ENCODE measurements at regions not wholly inside any gene's neighbourhood (a gene's known extent, or its start where the extent isn't known, plus 50 kb on each side); places are given as distances from the start of the nearest gene placed in this dataset.
"Not testable (repeated sequence)": the region's sequence is repeated elsewhere in the genome, so short reads cannot be mapped to it uniquely, and the experiment has no call there.

- DNase-seq = no peak
Measured at GRCh38 chr12:33514893-33515292, 75.3 kb upstream of the SYT10 start.

DNA sequence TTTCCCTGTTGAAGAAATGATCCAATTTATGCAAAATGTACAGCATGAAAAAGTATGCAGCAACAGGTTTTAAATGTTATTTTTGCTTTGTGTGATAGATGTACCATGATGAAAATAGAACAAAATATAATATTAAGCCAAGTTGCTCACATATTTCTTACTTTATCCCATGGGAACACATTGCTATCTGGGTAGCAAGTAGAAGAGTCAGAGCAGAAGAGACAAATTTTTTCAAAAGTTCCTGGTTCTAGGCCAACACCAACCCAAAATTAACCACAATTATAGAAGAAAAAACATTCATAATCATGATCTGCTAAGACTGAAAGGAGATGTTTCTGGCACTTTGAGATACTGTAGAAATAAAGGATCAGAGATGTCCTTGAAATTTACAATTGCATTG is 79.9 kb upstream of the SYT10 start:
- no peak for DNase-seq

- DNase-seq = not testable (repeated sequence)
Measured at GRCh38 chr12:33520505-33521302, 81.1 kb upstream of the SYT10 start.

DNA sequence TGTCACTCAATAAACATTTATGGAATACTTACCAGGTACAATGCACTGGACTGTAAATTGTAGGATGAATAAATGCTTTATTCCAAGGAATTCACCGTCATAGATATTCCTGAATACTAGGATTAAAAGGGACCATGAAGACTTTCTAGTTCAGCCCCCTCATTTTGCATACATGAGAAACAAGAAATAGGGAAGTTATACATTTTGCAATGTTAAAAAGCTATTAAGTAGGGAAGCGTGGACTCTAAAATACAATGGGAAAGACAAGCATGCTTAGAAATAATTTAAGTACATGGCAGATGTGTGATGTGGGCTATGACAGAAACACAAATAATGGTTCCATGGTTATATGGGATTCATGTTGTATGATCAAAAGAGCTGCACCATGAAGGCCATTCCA is 89.4 kb upstream of the SYT10 start:
- DNase-seq = no peak

GRCh38 chr12:33529810-33530209 is 90.2 kb upstream of the SYT10 start:
- no peak for DNase-seq

DNA sequence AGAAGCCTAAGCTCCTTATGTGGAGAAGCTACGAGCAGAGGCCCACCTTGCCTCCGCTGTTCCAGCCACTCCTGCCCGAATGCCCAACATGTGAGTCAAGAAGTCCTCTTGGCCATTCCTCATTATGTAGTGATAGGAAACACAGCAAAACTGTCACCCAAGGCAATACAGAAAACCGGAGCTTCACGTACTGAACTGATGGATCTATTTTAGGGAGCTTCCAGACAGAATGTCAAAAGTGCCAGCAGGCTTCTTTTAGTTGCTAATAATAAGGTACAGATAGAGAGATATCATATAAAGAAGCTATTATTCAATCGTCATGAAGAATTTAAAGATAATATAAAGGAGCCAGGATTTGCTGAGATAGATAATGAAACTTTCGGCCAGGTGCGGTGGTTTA is 91.6 kb upstream of the SYT10 start:
- DNase-seq = no peak

DNA sequence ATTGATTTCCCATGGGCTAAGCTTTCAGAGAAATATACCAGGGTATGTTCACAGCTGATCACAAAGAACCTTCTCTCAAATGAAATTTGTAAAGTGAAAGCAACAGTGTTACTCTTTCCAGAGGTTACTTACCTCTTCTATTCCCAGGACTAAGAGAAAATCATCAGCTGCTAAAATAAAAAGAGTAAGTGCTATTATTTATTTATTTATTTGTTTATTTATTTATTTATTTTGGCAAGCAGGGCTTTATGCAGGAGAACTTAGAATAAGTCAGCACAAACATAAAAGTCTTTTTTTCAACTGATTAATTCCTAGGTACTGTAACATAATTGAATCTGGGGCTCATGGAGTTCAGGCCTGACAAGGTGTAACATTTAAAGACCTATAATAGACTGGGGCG is 93.9 kb upstream of the SYT10 start:
- no peak for DNase-seq

GRCh38 chr12:33536431-33536830 is 96.8 kb upstream of the SYT10 start:
- no peak for DNase-seq

DNA sequence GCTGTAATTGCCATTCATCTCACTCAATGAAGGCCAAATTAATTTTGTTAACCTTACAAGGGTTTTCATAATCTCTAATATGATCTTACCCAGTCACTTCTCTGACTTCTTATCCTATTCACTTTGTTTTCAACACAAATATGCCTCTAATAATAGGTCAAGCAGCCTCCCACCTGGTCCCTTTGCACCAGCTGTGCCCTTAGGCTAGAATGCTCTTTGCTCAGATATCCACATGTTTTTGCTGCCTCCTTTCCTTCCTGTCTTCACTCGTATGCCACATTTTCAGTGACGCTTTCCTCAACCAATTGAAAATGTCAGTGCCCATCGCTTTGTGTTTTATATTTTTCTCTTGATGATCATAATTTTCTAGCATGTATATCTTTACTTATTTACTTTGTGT is 106.4 kb upstream of the SYT10 start:
- DNase-seq = no peak

- DNase-seq = no peak
Measured at GRCh38 chr12:33547084-33547483, 107.5 kb upstream of the SYT10 start.

DNA sequence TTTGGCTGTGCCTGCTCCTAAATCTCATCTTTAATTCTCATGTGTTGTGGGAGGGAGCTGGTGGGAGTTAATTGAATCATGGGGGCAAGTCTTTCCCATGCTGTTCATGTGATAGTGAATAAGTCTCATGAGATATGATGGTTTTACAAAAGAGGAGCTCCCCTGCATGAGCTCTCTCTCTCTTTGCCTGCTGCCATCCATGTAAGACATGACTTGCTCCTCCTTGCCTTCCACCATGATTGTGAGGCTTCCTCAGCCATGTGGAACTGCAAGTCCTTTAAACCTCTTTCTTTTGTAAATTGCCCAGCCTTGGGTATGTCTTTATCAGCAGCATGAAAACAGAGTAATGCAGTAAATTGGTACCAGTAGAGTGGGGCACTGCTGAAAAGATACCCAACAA is 110.6 kb upstream of the SYT10 start:
- not testable (repeated sequence) for DNase-seq

- DNase-seq = no peak
Measured at GRCh38 chr12:33551006-33551405, 111.4 kb upstream of the SYT10 start.

- DNase-seq = no peak
Measured at GRCh38 chr12:33555128-33555527, 115.5 kb upstream of the SYT10 start.

DNA sequence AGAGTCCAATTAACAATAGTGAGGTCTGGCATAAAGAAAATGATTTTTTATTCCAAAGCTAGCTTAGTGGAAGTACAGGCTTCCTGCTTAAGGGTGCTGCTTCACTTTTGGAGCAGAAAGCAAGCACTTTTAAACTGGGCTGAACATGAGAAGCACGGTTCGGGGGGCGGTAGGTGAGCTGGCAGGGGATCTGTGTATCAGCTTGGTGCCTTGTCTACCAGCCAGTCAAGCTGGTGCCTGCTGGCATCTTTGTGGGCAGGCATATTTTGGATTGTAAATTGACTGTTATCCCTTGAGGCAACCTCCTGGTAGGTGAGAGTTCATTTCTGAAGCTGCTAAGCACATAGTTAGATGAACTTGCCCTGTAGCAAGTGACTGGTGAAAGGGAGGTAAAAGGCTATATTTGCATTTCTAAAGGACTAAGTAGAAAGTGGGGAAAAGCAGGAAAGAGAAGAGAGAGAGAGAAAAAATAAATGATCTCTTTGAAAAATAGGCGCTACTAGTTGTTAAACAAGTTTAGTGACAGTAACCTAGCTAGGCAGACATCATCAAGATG is 121.1 kb upstream of the SYT10 start:
- no peak for DNase-seq

- no peak for DNase-seq
Measured at GRCh38 chr12:33562401-33562800, 122.8 kb upstream of the SYT10 start.

GRCh38 chr12:33566403-33566802 is 126.8 kb upstream of the SYT10 start:
- DNase-seq = no peak

DNA sequence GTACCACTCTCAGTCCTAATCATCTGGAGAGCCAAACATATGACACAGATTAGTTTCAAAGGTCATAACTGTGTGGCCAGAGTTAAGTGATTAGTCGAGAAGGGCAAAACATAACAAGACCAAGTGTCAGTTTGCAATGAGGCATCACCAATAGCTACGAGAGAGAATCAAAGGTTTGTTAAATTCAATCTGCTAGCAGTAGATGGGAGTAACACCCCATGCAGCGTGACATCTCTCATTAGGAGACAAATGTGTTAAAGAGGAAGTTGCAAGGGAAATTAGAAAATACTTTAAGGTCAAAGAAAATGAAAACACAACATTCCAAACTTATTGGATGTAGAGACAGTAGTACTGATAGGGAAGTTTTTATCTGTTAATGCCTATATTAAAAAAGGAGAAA is 135.7 kb upstream of the SYT10 start:
- DNase-seq = no peak

DNA sequence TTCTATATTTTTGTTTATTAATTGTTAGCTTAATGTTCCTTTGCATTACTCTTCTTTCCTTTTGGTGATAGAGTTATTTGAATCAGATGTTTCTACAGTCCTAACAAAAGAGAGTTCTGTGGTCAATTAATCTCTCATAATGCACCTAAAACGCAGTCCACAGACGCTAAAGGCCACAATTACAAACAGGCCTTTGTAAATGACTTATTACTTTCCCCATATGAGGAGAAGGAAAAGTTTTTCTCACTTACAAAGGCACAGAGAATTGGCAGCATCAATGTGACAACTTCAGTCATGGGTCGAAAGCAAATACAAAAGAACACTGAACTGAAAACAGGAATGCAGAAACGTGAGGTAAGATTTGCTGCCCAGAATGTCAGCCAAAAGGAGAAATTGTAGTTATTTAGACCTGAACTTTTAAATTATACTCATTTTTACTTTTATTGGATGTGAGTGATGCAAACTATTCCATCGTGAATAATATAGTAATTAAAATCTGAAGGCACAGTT is 142.0 kb upstream of the SYT10 start:
- DNase-seq = no peak

DNA sequence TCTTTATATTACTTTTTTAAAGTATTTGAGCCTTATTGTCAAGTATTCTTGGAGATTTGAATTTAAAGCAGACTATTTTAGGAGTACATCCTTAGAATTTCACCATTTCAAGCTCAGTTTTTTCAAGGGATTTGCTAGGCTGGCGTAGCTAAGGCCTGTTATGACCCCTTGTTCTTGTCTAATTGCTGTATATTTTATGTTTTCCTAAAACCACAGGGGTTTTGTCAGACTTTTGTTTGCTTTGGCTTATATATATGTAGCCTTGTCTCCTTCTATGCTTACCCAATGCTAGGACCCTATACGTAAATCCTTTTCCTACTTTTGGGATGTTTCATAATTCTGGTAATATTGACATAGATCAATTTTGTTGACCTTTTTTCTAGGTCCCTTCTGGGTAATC is 147.0 kb upstream of the SYT10 start:
- no peak for DNase-seq

DNA sequence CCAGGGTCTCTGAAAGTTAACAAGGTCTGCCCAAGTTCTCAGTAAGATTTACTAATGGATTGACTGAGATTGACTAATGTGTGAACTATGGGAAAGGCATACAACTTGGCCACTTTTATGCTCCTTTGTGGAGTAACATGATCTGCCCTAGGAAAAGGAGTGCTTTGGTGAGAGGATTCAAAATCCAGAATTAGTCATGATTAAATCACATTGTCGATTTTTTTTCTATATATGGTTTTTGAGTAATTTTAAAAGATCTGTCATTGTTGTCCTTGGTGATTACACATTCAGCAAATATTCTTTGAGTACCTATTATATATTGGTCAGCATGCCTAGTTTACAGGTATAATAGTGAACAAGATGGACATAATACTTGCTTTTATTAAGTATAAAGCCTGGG is 147.7 kb upstream of the SYT10 start:
- DNase-seq = peak; percentile 62

DNA sequence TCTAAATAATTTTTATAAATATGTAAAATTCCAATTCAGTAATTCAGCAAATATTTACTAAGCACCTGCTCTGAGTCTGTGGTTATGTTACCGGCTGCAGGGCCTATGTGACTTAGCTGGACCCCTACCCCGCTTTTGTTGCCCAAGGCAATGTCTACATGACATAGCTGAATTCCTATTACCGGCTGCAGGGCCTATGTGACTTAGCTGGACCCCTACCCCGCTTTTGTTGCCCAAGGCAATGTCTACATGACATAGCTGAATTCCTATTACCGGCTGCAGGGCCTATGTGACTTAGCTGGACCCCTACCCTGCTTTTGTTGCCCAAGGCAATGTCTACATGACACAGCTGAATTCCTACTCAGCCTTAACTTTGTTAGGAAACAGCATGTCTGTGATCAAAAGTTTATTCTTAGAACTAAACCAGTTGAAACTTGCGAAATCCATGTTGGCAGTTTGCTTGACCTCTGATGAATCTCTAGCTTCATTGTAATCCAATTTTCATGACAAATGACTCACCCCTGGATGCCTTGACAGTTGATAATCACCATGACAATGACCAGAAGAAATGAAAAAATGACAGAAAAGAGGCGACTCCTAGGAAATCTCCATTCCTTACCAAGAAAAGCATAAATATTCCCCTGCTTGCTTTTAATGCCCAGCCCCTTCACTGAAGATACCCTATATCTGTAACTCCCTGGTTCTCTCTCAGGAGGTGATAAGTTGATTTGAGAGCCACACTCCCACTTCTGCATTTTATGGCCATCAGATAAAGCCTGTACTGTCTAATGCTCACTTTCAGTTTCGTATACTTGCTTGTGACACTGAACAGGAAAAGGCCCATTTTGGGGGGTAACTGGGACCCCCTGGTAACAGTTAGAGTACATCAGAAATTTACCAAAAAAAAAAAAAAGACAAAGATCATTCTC is 148.4 kb upstream of the SYT10 start:
- peak; percentile 73 for DNase-seq

DNA sequence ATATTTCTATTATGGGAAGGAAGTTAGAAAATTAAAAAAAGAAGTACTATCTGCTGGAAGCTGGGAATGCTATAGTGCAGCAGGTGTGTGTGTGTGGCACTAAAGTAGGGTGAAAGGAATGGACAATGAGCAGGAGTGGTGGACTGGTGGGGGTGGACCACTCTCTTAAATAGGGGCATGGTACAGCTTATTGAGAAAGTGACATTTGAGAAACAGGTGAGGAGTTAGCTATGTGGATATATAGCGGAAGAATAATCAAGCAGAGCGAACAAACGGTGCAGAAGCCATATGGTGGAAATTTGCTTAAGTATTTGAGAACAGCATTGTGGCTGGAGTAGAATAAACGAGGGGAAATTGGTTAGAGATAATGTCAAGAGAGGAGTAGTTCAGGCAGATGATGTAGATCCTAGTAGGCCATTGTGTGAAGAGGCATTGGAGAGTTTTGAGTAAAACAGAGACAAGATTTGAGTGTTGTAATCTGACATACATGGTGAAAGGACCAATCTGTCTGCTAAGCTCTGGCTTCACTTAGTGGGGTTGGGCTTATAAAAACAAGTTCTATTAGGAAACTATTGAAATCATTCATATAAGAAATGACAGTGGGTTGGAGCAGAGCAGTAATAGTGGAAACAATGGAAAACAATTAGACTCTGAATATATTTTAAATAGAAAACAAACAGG is 149.2 kb upstream of the SYT10 start:
- DNase-seq = no peak

DNA sequence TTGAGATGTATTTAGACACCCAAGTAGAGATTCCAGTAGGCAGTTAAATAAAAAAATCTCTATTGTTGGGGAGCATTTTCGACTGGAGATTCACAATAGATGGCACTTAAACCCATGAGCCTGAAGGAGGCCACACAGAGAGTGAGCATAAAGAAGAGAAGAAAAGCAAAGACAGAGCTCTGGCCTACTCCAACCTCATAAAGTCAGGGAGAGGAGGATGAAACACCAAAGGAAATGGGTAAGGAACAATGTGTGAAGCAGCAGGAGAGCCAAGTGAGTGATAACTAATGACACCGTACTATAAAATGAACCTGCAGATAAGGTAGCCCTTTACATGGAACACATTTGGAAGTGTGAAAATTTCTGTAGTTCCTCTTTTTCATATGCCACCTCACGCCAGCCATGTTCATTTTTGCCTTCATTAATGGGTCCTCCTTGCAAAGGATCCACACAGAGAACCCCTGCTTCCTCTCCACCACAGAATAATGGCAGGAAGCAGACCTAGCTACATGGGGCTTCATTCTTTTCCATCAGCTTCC is 150.0 kb upstream of the SYT10 start:
- no peak for DNase-seq

All from fibroblast of skin of right biceps (primary cell).